ENCODE measurements at regions not wholly inside any gene's neighbourhood (a gene's known extent, or its start where the extent isn't known, plus 50 kb on each side); places are given as distances from the start of the nearest gene placed in this dataset.
"Not testable (repeated sequence)": the region's sequence is repeated elsewhere in the genome, so short reads cannot be mapped to it uniquely, and the experiment has no call there.

- Histone ChIP-seq H3K27ac (ENCODE audit: low read length) (no peak overlapping the region), H3K9me3 (ENCODE audit: insufficient read depth, low read depth, low read length) (no peaks in the 10 kb centered on the region), H3K4me3 (ENCODE audit: low read length) (peak overlapping the region; percentile 25; the same call in 1 of the 2 replicates), H3K4me1 (ENCODE audit: insufficient read depth, low read length) (peaks cover 8% of the 10 kb centered on the region; the same call in 1 of the 2 replicates), H3K36me3 (ENCODE audit: insufficient read depth, low read depth, low read length) (no peaks in the 10 kb centered on the region), H3K9ac (ENCODE audit: low read depth, low read length) (no peak overlapping the region), H3K27me3 (ENCODE audit: insufficient read depth, low read length) (no peaks in the 10 kb centered on the region)
These were observed 206.1 kb upstream of the FSHR start for GRCh38 chr2:49360407-49360767.

GRCh38 chr2:49359721-49360406, 205.5 kb upstream of the FSHR start:
- no peaks in the 10 kb centered on the region for H3K27me3 ChIP-seq (ENCODE audit: insufficient read depth, low read length)
- no peaks in the 10 kb centered on the region for H3K36me3 ChIP-seq (ENCODE audit: insufficient read depth, low read depth, low read length)
- no peak overlapping the region for H3K9ac ChIP-seq (ENCODE audit: low read depth, low read length)
- H3K9me3 ChIP-seq (ENCODE audit: insufficient read depth, low read depth, low read length), result no peaks in the 10 kb centered on the region
- H3K4me1 ChIP-seq (ENCODE audit: insufficient read depth, low read length), result peaks cover 8% of the 10 kb centered on the region; the same call in 1 of the 2 replicates
- H3K4me3 ChIP-seq (ENCODE audit: low read length), result peak overlapping the region; percentile 25; the same call in 1 of the 2 replicates
- H3K27ac ChIP-seq (ENCODE audit: low read length), result no peak overlapping the region

GRCh38 chr2:49355611-49356010, 201.3 kb upstream of the FSHR start:
- Histone ChIP-seq H3K27ac (ENCODE audit: low read length) (no peak overlapping the region), H3K4me3 (ENCODE audit: low read length) (no peak overlapping the region), H3K27me3 (ENCODE audit: insufficient read depth, low read length) (no peaks in the 10 kb centered on the region), H3K36me3 (ENCODE audit: insufficient read depth, low read depth, low read length) (no peaks in the 10 kb centered on the region), H3K9ac (ENCODE audit: low read depth, low read length) (no peak overlapping the region), H3K4me1 (ENCODE audit: insufficient read depth, low read length) (peaks cover 5% of the 10 kb centered on the region; the same call in 1 of the 2 replicates), H3K9me3 (ENCODE audit: insufficient read depth, low read depth, low read length) (no peaks in the 10 kb centered on the region)

GRCh38 chr2:49351560-49351959, 197.2 kb upstream of the FSHR start:
- Histone ChIP-seq H3K9ac (ENCODE audit: low read depth, low read length) (no peak overlapping the region), H3K27ac (ENCODE audit: low read length) (no peak overlapping the region), H3K27me3 (ENCODE audit: insufficient read depth, low read length) (no peaks in the 10 kb centered on the region), H3K4me1 (ENCODE audit: insufficient read depth, low read length) (no peaks in the 10 kb centered on the region; the same call in 1 of the 2 replicates), H3K4me3 (ENCODE audit: low read length) (no peak overlapping the region), H3K36me3 (ENCODE audit: insufficient read depth, low read depth, low read length) (no peaks in the 10 kb centered on the region), H3K9me3 (ENCODE audit: insufficient read depth, low read depth, low read length) (no peaks in the 10 kb centered on the region)

GRCh38 chr2:49343638-49344037, 189.3 kb upstream of the FSHR start:
- Histone ChIP-seq H3K27ac (ENCODE audit: low read length) (no peak overlapping the region), H3K4me1 (ENCODE audit: insufficient read depth, low read length) (no peaks in the 10 kb centered on the region), H3K4me3 (ENCODE audit: low read length) (no peak overlapping the region), H3K9me3 (ENCODE audit: insufficient read depth, low read depth, low read length) (no peaks in the 10 kb centered on the region), H3K27me3 (ENCODE audit: insufficient read depth, low read length) (no peaks in the 10 kb centered on the region), H3K9ac (ENCODE audit: low read depth, low read length) (no peak overlapping the region), H3K36me3 (ENCODE audit: insufficient read depth, low read depth, low read length) (no peaks in the 10 kb centered on the region)

- Histone ChIP-seq H3K27me3 (ENCODE audit: insufficient read depth, low read length) (no peaks in the 10 kb centered on the region), H3K36me3 (ENCODE audit: insufficient read depth, low read depth, low read length) (no peaks in the 10 kb centered on the region), H3K9ac (ENCODE audit: low read depth, low read length) (no peak overlapping the region), H3K4me3 (ENCODE audit: low read length) (no peak overlapping the region), H3K4me1 (ENCODE audit: insufficient read depth, low read length) (no peaks in the 10 kb centered on the region), H3K27ac (ENCODE audit: low read length) (no peak overlapping the region), H3K9me3 (ENCODE audit: insufficient read depth, low read depth, low read length) (no peaks in the 10 kb centered on the region)
These were observed 187.8 kb upstream of the FSHR start for GRCh38 chr2:49342156-49342555.

GRCh38 chr2:49335546-49335945, 181.2 kb upstream of the FSHR start:
- H3K27ac ChIP-seq (ENCODE audit: low read length), result no peak overlapping the region
- no peak overlapping the region for H3K9ac ChIP-seq (ENCODE audit: low read depth, low read length)
- H3K36me3 ChIP-seq (ENCODE audit: insufficient read depth, low read depth, low read length), result no peaks in the 10 kb centered on the region
- H3K27me3 ChIP-seq (ENCODE audit: insufficient read depth, low read length), result no peaks in the 10 kb centered on the region
- no peaks in the 10 kb centered on the region for H3K4me1 ChIP-seq (ENCODE audit: insufficient read depth, low read length)
- H3K4me3 ChIP-seq (ENCODE audit: low read length), result no peak overlapping the region
- no peaks in the 10 kb centered on the region for H3K9me3 ChIP-seq (ENCODE audit: insufficient read depth, low read depth, low read length)

GRCh38 chr2:49332415-49332814, 178.1 kb upstream of the FSHR start:
- no peaks in the 10 kb centered on the region for H3K27me3 ChIP-seq (ENCODE audit: insufficient read depth, low read length)
- no peak overlapping the region for H3K4me3 ChIP-seq (ENCODE audit: low read length)
- no peaks in the 10 kb centered on the region for H3K4me1 ChIP-seq (ENCODE audit: insufficient read depth, low read length)
- H3K9ac ChIP-seq (ENCODE audit: low read depth, low read length), result no peak overlapping the region
- no peak overlapping the region for H3K27ac ChIP-seq (ENCODE audit: low read length)
- no peaks in the 10 kb centered on the region for H3K36me3 ChIP-seq (ENCODE audit: insufficient read depth, low read depth, low read length)
- H3K9me3 ChIP-seq (ENCODE audit: insufficient read depth, low read depth, low read length), result no peaks in the 10 kb centered on the region

- H3K27ac ChIP-seq (ENCODE audit: low read length), result no peak overlapping the region
- H3K4me1 ChIP-seq (ENCODE audit: insufficient read depth, low read length), result no peaks in the 10 kb centered on the region
- H3K36me3 ChIP-seq (ENCODE audit: insufficient read depth, low read depth, low read length), result no peaks in the 10 kb centered on the region
- no peaks in the 10 kb centered on the region for H3K9me3 ChIP-seq (ENCODE audit: insufficient read depth, low read depth, low read length)
- no peaks in the 10 kb centered on the region for H3K27me3 ChIP-seq (ENCODE audit: insufficient read depth, low read length)
- H3K9ac ChIP-seq (ENCODE audit: low read depth, low read length), result no peak overlapping the region
- no peak overlapping the region for H3K4me3 ChIP-seq (ENCODE audit: low read length)
These were observed 164.2 kb upstream of the FSHR start for GRCh38 chr2:49318531-49318930.

- no peak overlapping the region for H3K4me3 ChIP-seq (ENCODE audit: low read length)
- no peaks in the 10 kb centered on the region for H3K4me1 ChIP-seq (ENCODE audit: insufficient read depth, low read length)
- no peak overlapping the region for H3K27ac ChIP-seq (ENCODE audit: low read length)
- no peaks in the 10 kb centered on the region for H3K9me3 ChIP-seq (ENCODE audit: insufficient read depth, low read depth, low read length)
- no peaks in the 10 kb centered on the region for H3K27me3 ChIP-seq (ENCODE audit: insufficient read depth, low read length)
- H3K9ac ChIP-seq (ENCODE audit: low read depth, low read length), result no peak overlapping the region
- H3K36me3 ChIP-seq (ENCODE audit: insufficient read depth, low read depth, low read length), result no peaks in the 10 kb centered on the region
These were observed 155.1 kb upstream of the FSHR start for GRCh38 chr2:49309461-49309860.

- no peaks in the 10 kb centered on the region for H3K36me3 ChIP-seq (ENCODE audit: insufficient read depth, low read depth, low read length)
- H3K27me3 ChIP-seq (ENCODE audit: insufficient read depth, low read length), result no peaks in the 10 kb centered on the region
- H3K4me1 ChIP-seq (ENCODE audit: insufficient read depth, low read length), result no peaks in the 10 kb centered on the region
- no peak overlapping the region for H3K9ac ChIP-seq (ENCODE audit: low read depth, low read length)
- H3K27ac ChIP-seq (ENCODE audit: low read length), result no peak overlapping the region
- H3K9me3 ChIP-seq (ENCODE audit: insufficient read depth, low read depth, low read length), result no peaks in the 10 kb centered on the region
- H3K4me3 ChIP-seq (ENCODE audit: low read length), result no peak overlapping the region
These were observed 152.6 kb upstream of the FSHR start for GRCh38 chr2:49306925-49307324.

GRCh38 chr2:49298693-49299092, 144.4 kb upstream of the FSHR start:
- not testable (repeated sequence) for H3K9me3 ChIP-seq (ENCODE audit: insufficient read depth, low read depth, low read length); H3K27me3 ChIP-seq (ENCODE audit: insufficient read depth, low read length); H3K4me3 ChIP-seq (ENCODE audit: low read length); H3K27ac ChIP-seq (ENCODE audit: low read length); H3K36me3 ChIP-seq (ENCODE audit: insufficient read depth, low read depth, low read length); H3K4me1 ChIP-seq (ENCODE audit: insufficient read depth, low read length); H3K9ac ChIP-seq (ENCODE audit: low read depth, low read length)

Data from iPS-20b (cell line).